Hepatocyte (in vitro differentiated cells): ENCODE measurements at regions not wholly inside any gene's neighbourhood (a gene's known extent, or its start where the extent isn't known, plus 50 kb on each side); places are given as distances from the start of the nearest gene placed in this dataset.

ENCODE experiments used
- DNase-seq: peaks from one replicate; pipeline ENCODE4 v3.0.0-alpha.2; 2016; ENCODE audit warnings: low spot score
- H2AFZ ChIP-seq: fragments of 200-600 bp; sonication (generic); 2 replicates; pipeline ENCODE4 v1.6.0; 2016; ENCODE audit warnings: antibody characterized with exemption, mild to moderate bottlenecking
- H3K27ac ChIP-seq: fragments of 200-600 bp; sonication (generic); 2 replicates; pipeline ENCODE4 v1.5.1; 2016; ENCODE audit warnings: mild to moderate bottlenecking
- H3K27me3 ChIP-seq: fragments of 200-600 bp; sonication (generic); 2 replicates; pipeline ENCODE4 v1.6.1; 2016
- H3K36me3 ChIP-seq: fragments of 200-600 bp; sonication (generic); replicated peaks from 2 replicates; pipeline ENCODE4 v1.5.1; 2016; ENCODE audit warnings: low read depth; ENCODE audit not compliant: insufficient read depth
- H3K4me1 ChIP-seq: fragments of 200-600 bp; sonication (generic); 2 replicates; pipeline ENCODE4 v1.5.1; 2016; ENCODE audit warnings: mild to moderate bottlenecking, moderate library complexity; ENCODE audit not compliant: insufficient read depth
- H3K4me2 ChIP-seq: fragments of 200-600 bp; sonication (generic); 2 replicates; pipeline ENCODE4 v1.6.0; 2016
- H3K4me3 ChIP-seq: fragments of 200-600 bp; sonication (generic); 2 replicates; pipeline ENCODE4 v1.5.1; 2016; ENCODE audit warnings: mild to moderate bottlenecking
- H3K79me2 ChIP-seq: fragments of 200-600 bp; sonication (generic); 2 replicates; pipeline ENCODE4 v1.6.0; 2017; ENCODE audit warnings: mild to moderate bottlenecking
- H3K9me2 ChIP-seq: fragments of 200-600 bp; sonication (generic); replicated peaks from 2 replicates; pipeline ENCODE4 v1.6.0; 2017; ENCODE audit warnings: mild to moderate bottlenecking; ENCODE audit not compliant: insufficient read depth
- H3K9me3 ChIP-seq: fragments of 200-600 bp; sonication (generic); 2 replicates; pipeline ENCODE4 v1.5.1; 2016; ENCODE audit warnings: low read depth, mild to moderate bottlenecking
- H4K20me1 ChIP-seq: fragments of 200-600 bp; sonication (generic); 2 replicates; pipeline ENCODE4 v1.6.0; 2016; ENCODE audit warnings: mild to moderate bottlenecking; ENCODE audit not compliant: insufficient read depth, poor library complexity, severe bottlenecking
- CTCF ChIP-seq: fragments of 200-600 bp; sonication (generic); IDR thresholded peaks from 2 replicates; pipeline ENCODE4 v1.5.1; 2016; ENCODE audit warnings: antibody characterized with exemption, mild to moderate bottlenecking; ENCODE audit not compliant: poor library complexity
- EZH2 ChIP-seq: fragments of 200-600 bp; sonication (generic); IDR thresholded peaks from 2 replicates; pipeline ENCODE4 v1.6.1; 2016; ENCODE audit warnings: antibody characterized with exemption, mild to moderate bottlenecking, borderline replicate concordance
- EZH2phosphoT487 ChIP-seq: fragments of 200-600 bp; sonication (generic); IDR thresholded peaks from one replicate; pipeline ENCODE4 v1.6.1; 2018; ENCODE audit warnings: antibody characterized with exemption, mild to moderate bottlenecking, low read depth, moderate library complexity; ENCODE audit not compliant: unreplicated experiment, severe bottlenecking
- WGBS: methylation state at CpG from one replicate; pipeline ENCODE4 v1.1.6; 2016; ENCODE audit warnings: low lambda C conversion rate; ENCODE audit errors: missing lambda C conversion rate; 5-methylcytosine and 5-hydroxymethylcytosine counted together

GRCh38 chr9:3586066-3586465 is 60.3 kb upstream of the RFX3 start:
- Histone ChIP-seq H3K27ac (no peak overlapping the region), H3K4me3 (no peak overlapping the region), H3K4me2 (no peak overlapping the region), H3K27me3 (no peaks in the 10 kb centered on the region), H3K36me3 (no peaks in the 10 kb centered on the region), H3K79me2 (no peaks in the 10 kb centered on the region), H3K9me2 (no peaks in the 10 kb centered on the region), H2AFZ (no peak overlapping the region), H3K4me1 (no peaks in the 10 kb centered on the region), H4K20me1 (no peaks in the 10 kb centered on the region), H3K9me3 (no peaks in the 10 kb centered on the region)
- DNase-seq, result no peak
- TF ChIP-seq CTCF (no peak), EZH2 (no peak), EZH2phosphoT487 (no peak)

- no peaks in the 10 kb centered on the region for H3K27me3 ChIP-seq
- no peaks in the 10 kb centered on the region for H3K9me3 ChIP-seq
- no peak overlapping the region for H2AFZ ChIP-seq
- no peaks in the 10 kb centered on the region for H3K36me3 ChIP-seq
- no peaks in the 10 kb centered on the region for H4K20me1 ChIP-seq
- no peak overlapping the region for H3K4me3 ChIP-seq
- H3K4me1 ChIP-seq, result no peaks in the 10 kb centered on the region
- no peaks in the 10 kb centered on the region for H3K79me2 ChIP-seq
- WGBS, result 85% methylated on average over 6 of the region's 6 CpGs
- TF ChIP-seq CTCF, result no peak
- no peak overlapping the region for H3K4me2 ChIP-seq
- no peak overlapping the region for H3K27ac ChIP-seq
- H3K9me2 ChIP-seq, result no peaks in the 10 kb centered on the region
- DNase-seq, result no peak
These were observed 59.8 kb upstream of the RFX3 start for GRCh38 chr9:3585606-3586005.

GRCh38 chr9:3578786-3579185 is 53.0 kb upstream of the RFX3 start:
- 94% methylated on average over 2 of the region's 2 CpGs for WGBS
- TF ChIP-seq EZH2 (no peak), EZH2phosphoT487 (no peak), CTCF (no peak)
- H4K20me1 ChIP-seq, result no peaks in the 10 kb centered on the region

GRCh38 chr9:3576328-3576727 is 50.5 kb upstream of the RFX3 start:
- Histone ChIP-seq H3K27ac (no peak overlapping the region), H3K4me1 (no peaks in the 10 kb centered on the region), H3K79me2 (no peaks in the 10 kb centered on the region), H3K9me2 (no peaks in the 10 kb centered on the region), H3K4me2 (no peak overlapping the region), H3K27me3 (no peaks in the 10 kb centered on the region), H2AFZ (no peak overlapping the region), H3K4me3 (no peak overlapping the region), H3K36me3 (no peaks in the 10 kb centered on the region), H4K20me1 (no peaks in the 10 kb centered on the region), H3K9me3 (no peaks in the 10 kb centered on the region)
- TF ChIP-seq EZH2phosphoT487, result no peak
- no peak for TF ChIP-seq EZH2
- DNase-seq, result no peak
- 67% methylated on average over 7 of the region's 7 CpGs for WGBS

More at GRCh38 chr9:3578786-3579185, 53.0 kb upstream of the RFX3 start:
- Histone ChIP-seq H3K4me2 (no peak overlapping the region), H3K4me3 (no peak overlapping the region), H3K27me3 (no peaks in the 10 kb centered on the region), H3K36me3 (no peaks in the 10 kb centered on the region), H3K79me2 (no peaks in the 10 kb centered on the region), H3K9me2 (no peaks in the 10 kb centered on the region), H3K9me3 (no peaks in the 10 kb centered on the region), H2AFZ (no peak overlapping the region), H3K4me1 (no peaks in the 10 kb centered on the region), H3K27ac (no peak overlapping the region)
- no peak for DNase-seq
